ENCODE measurements at regions not wholly inside any gene's neighbourhood (a gene's known extent, or its start where the extent isn't known, plus 50 kb on each side); places are given as distances from the start of the nearest gene placed in this dataset.
A peak's percentile ranks its signal among the peaks of the same experiment; 100 is the strongest.

DNA sequence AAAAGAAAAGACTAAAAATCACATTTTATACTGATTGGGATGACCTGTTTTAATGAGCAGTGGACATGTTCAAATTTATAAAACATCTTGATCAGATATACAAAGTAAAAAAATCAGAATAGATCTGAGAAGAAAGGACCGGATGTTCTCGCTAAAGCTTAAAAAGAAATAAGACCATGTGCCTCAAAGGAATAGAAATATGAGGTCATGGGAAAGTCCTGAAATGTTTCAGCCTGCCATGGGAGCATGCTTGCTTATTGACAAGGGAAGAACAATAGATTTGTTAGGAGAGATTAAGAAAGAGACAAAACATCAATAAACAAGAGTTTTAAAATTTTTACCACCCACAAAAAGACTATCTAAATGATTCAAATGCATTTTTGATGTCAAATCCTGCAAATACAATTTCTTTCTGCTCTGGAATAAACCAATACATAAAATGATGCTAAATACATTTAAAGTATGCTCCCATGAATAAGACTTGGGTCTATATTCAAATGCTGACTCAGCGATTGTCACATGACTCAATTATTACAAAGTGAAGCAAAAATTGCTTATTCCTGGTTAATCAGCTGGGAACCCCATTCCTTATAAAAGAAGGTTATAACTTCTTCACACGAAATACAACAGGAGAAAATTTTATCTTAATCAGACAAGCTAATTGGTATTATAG lies 633.9 kb upstream of the PKDCC start:
- no peak overlapping the region for H3K27ac ChIP-seq
- TF ChIP-seq, protein P1, sequence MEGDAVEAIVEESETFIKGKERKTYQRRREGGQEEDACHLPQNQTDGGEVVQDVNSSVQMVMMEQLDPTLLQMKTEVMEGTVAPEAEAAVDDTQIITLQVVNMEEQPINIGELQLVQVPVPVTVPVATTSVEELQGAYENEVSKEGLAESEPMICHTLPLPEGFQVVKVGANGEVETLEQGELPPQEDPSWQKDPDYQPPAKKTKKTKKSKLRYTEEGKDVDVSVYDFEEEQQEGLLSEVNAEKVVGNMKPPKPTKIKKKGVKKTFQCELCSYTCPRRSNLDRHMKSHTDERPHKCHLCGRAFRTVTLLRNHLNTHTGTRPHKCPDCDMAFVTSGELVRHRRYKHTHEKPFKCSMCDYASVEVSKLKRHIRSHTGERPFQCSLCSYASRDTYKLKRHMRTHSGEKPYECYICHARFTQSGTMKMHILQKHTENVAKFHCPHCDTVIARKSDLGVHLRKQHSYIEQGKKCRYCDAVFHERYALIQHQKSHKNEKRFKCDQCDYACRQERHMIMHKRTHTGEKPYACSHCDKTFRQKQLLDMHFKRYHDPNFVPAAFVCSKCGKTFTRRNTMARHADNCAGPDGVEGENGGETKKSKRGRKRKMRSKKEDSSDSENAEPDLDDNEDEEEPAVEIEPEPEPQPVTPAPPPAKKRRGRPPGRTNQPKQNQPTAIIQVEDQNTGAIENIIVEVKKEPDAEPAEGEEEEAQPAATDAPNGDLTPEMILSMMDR (conservative IDR thresholded peaks at IDR 0.05): no peak

DNA sequence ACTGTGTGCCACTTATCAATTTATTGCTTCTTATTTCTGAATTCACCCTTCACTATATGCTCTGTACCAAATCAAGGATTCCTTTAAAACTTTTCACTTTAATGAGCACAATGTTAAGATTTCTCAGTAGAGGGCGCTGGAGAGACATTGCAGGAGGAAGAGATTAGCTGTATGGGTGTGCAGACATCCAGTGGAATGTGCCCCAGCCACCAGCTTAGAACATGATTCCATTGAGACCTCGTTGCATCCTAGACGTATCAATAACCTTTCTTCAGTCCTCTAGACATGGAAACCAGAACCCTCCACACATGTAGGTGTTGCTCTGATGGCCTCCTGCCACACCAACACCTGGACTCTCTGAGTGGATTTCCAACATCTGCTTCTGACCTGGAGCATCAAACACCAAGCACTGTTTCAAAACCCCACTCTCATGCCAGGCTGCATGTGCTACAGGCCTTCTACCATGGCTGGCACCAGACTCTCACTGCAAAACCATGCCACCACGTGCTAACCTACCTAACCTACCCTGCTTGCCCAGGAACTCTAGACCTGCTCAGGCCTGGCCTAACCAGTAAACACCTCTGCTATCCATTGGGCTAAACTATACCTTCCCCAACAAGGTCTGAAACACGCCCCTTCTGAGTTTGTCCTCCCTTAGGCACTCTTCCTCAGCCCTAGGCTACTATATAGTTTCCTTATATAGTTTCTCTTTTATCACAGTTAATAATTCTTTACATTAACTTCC lies 633.2 kb upstream of the PKDCC start:
- H3K27ac ChIP-seq: no peak overlapping the region
- TF ChIP-seq, protein P1 (conservative IDR thresholded peaks at IDR 0.05): peak; percentile 81

DNA sequence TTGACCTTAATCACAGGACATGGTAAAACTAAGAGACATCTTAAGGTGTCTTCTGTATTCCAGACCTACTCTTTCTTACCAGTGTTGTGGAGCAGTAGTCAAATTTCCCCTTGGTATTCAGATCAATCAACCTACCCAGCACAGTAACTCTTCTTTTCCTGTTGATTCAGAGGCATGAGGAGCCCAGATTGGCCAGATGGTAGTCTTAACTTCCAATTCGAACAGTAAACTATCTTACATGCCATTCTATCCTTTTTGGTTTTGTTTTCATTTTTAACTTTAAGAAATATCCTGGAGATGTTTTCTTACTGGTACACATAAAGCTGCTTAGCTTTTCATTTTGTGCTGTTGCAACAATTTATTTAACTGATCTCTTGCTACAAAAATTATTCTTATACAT lies 630.3 kb upstream of the PKDCC start:
- TF ChIP-seq, protein P1 (conservative IDR thresholded peaks at IDR 0.05): no peak
- H3K27ac ChIP-seq: no peak overlapping the region

DNA sequence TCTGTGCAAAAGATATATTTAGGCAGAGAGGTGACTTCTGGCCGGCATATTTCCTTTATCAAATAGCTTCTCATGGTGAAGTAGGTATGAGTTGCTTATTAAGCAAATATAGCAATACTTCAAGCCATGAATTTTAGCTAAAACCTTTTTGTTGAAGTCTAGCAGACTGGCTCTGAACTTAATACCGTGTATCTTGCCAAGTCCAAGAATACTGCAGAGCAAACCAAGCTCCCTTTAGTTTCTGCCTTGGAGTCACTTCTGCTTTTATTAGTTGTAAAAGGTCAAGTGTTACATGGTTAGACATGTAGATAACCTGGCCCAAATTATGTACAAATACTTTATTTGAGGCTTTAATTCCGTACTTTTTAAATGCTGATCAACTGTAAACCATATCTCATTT lies 627.6 kb upstream of the PKDCC start:
- TF ChIP-seq, protein P1 (conservative IDR thresholded peaks at IDR 0.05): no peak
- no peak overlapping the region for H3K27ac ChIP-seq

DNA sequence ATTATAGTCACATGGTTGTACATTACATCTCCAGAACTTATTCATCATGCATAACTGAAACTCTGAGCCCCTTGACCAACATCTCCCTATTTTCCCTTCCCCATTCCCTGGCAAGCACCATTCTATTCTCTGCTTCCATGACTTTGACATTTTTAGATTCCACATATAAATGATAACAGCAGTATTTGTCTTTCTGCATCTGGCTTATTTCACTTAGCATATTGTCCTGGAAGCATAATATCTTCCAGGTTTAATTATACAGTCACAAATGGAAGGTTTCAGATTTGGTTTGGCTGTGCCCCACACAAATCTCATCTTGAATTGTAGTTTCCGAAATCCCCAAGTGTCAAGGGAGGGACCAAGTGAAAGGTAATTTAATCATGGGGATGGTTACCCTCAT lies 626.9 kb upstream of the PKDCC start:
- no peak overlapping the region for H3K27ac ChIP-seq
- TF ChIP-seq, protein P1 (conservative IDR thresholded peaks at IDR 0.05): no peak

DNA sequence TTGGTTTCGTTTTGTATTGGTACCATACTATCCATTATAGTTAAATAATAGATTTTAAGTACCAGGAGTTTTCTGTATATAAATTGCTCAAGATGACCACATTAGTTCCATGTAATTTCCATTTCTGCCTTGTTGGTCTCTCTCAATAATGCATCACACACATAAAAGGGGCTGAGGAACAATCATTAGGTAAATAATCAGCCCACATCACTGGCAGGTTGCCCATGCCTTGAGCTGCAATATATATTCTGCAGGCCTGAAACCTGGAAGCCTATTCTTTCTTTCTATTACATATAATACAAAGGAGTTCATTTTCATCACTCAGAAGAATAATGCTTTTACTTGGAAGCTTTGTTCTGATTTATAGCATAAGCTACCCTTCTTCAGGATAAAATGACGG lies 616.1 kb upstream of the PKDCC start:
- TF ChIP-seq, protein P1 (conservative IDR thresholded peaks at IDR 0.05): no peak
- peak overlapping the region; percentile 5; the same call in 1 of the 2 replicates for H3K27ac ChIP-seq

DNA sequence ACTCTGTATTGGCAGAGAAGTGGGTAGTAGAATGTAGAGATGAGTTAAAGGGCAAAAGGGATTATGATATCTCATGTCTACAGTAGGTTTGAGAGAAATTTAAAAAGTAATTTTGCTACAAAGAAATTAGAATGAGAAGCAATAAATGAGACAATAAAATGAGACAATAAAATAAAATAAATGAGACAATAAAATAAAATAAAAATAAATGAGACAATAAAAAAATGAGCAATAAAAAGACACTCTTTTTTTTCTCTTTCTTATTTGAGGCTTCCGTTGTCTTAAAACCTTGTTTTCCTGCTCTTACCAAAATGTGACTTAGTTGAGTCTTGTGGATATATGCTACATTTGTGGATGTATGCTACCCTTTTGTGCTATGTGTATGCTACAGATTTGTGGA lies 615.4 kb upstream of the PKDCC start:
- peak overlapping the region; percentile 5; the same call in 1 of the 2 replicates for H3K27ac ChIP-seq
- TF ChIP-seq, protein P1 (conservative IDR thresholded peaks at IDR 0.05): no peak

All from VCaP (cell line).